PC-9 (cell line): ENCODE measurements at regions not wholly inside any gene's neighbourhood (a gene's known extent, or its start where the extent isn't known, plus 50 kb on each side); places are given as distances from the start of the nearest gene placed in this dataset.

Experiments used
- BruUV-seq: library from RNA; stranded (reverse); fragments of 400-500 nt; replicated peaks from 2 replicates; lab custom pipeline; 2021; lab: Mats Ljungman, UMichigan
- CTCF ChIA-PET: fragments of 300-600 bp; sonication (Branson Sonifier 250); formaldehyde crosslinking; loops from one replicate; lab custom pipeline; 2022; ENCODE audit warnings: antibody characterized with exemption; lab: Charles Lee
- POLR2A ChIA-PET: fragments of 300-600 bp; sonication (Branson Sonifier 250); formaldehyde crosslinking; loops from one replicate; lab custom pipeline; 2022; ENCODE audit warnings: antibody characterized with exemption; ENCODE audit not compliant: unreplicated experiment; lab: Charles Lee
- DNase-seq, 2 experiments: peaks; one replicate each; pipeline versions ENCODE4 v3.0.0 to v3.0.0-alpha.2; 2015 to 2022; ENCODE audit warnings: mixed read lengths in 1 of 2
- H2AFZ ChIP-seq: fragments of 200-600 bp; sonication (generic); 2 replicates; pipeline ENCODE4 v1.8.1; 2017; ENCODE audit warnings: antibody characterized with exemption
- H3F3A ChIP-seq: fragments of 200-600 bp; sonication (generic); 2 replicates; pipeline ENCODE4 v1.8.1; 2017; ENCODE audit warnings: antibody characterized with exemption, mild to moderate bottlenecking, low read depth; ENCODE audit not compliant: insufficient read depth
- H3K27ac ChIP-seq: fragments of 200-600 bp; sonication (generic); 2 replicates; pipeline ENCODE4 v1.6.1; 2016; ENCODE audit warnings: mixed run types
- H3K27me3 ChIP-seq: fragments of 200-600 bp; sonication (generic); 2 replicates; pipeline ENCODE4 v1.6.1; 2016; ENCODE audit warnings: low read depth, mixed run types; ENCODE audit not compliant: insufficient read depth
- H3K36me3 ChIP-seq: fragments of 200-600 bp; sonication (generic); 2 replicates; pipeline ENCODE4 v1.6.1; 2016; ENCODE audit warnings: low read depth, mixed run types
- H3K4me1 ChIP-seq: fragments of 200-600 bp; sonication (generic); replicated peaks from 2 replicates; pipeline ENCODE4 v1.6.1; 2016; ENCODE audit warnings: mixed run types; ENCODE audit not compliant: insufficient read depth
- H3K4me2 ChIP-seq: fragments of 200-600 bp; sonication (generic); 2 replicates; pipeline ENCODE4 v1.6.1; 2017; ENCODE audit warnings: mixed run types
- H3K4me3 ChIP-seq: fragments of 200-600 bp; sonication (generic); 2 replicates; pipeline ENCODE4 v1.6.1; 2016; ENCODE audit warnings: mixed run types
- H3K79me2 ChIP-seq: fragments of 200-600 bp; sonication (generic); 2 replicates; pipeline ENCODE4 v1.6.1; 2017; ENCODE audit warnings: low read depth, mixed run types
- H3K9me2 ChIP-seq: fragments of 200-600 bp; sonication (generic); 2 replicates; pipeline ENCODE4 v1.8.1; 2017; ENCODE audit warnings: mild to moderate bottlenecking; ENCODE audit not compliant: insufficient read depth
- H3K9me3 ChIP-seq: fragments of 200-600 bp; sonication (generic); 2 replicates; pipeline ENCODE4 v1.8.1; 2016; ENCODE audit warnings: low read depth; ENCODE audit not compliant: insufficient read depth
- H4K20me1 ChIP-seq: fragments of 200-600 bp; sonication (generic); 2 replicates; pipeline ENCODE4 v1.8.1; 2017; ENCODE audit not compliant: insufficient read depth
- EZH2 ChIP-seq: fragments of 200-600 bp; sonication (generic); IDR thresholded peaks from 2 replicates; pipeline ENCODE4 v1.8.0; 2017; ENCODE audit warnings: antibody characterized with exemption, low read depth
- intact Hi-C: fragments of 100-400 bp; cut with micrococcal nuclease; formaldehyde crosslinking; loops from one replicate; pipeline ENCODE4 v1.10.0; 2022; ENCODE audit not compliant: unreplicated experiment
- TF ChIP-seq, protein P1 (sequence below): fragments of 200-600 bp; sonication (generic); conservative IDR thresholded peaks from 2 replicates; pipeline ENCODE4 v1.6.1; 2017; ENCODE audit warnings: mixed run types, antibody characterized with exemption, mild to moderate bottlenecking, moderate library complexity

DNA sequence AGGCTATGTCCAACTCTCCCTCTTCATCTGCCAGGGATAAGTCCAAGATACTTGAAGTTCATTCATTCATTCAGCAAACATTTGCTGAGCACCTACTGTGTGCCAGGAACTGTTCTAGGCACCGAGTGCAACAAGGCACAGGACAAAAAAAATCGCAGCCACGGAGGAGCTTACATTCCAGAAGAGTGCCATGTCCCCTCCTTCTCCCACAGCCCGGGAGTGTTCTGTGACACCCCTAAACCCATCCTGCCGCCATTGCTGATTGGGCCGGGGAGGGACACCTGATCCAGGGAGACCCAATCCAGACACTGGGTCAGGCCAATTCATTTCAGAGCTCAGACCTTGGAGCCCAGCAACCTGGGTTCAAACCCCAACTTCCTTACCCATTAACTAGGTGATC, 58.1 kb upstream of the NEURL1B start:
- intact Hi-C loops = loop anchor here (10.0 kb wide), 1 partner anchor 98 kb away; no protein-coding TSS in a partner anchor
- H3K36me3 ChIP-seq = no peaks in the 10 kb centered on the region
- TF ChIP-seq, protein P1, sequence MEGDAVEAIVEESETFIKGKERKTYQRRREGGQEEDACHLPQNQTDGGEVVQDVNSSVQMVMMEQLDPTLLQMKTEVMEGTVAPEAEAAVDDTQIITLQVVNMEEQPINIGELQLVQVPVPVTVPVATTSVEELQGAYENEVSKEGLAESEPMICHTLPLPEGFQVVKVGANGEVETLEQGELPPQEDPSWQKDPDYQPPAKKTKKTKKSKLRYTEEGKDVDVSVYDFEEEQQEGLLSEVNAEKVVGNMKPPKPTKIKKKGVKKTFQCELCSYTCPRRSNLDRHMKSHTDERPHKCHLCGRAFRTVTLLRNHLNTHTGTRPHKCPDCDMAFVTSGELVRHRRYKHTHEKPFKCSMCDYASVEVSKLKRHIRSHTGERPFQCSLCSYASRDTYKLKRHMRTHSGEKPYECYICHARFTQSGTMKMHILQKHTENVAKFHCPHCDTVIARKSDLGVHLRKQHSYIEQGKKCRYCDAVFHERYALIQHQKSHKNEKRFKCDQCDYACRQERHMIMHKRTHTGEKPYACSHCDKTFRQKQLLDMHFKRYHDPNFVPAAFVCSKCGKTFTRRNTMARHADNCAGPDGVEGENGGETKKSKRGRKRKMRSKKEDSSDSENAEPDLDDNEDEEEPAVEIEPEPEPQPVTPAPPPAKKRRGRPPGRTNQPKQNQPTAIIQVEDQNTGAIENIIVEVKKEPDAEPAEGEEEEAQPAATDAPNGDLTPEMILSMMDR = no peak
- TF ChIP-seq EZH2 = no peak
- DNase-seq = no peak
- no peaks in the 10 kb centered on the region for H3K9me3 ChIP-seq
- CTCF ChIA-PET = no interaction called here
- BruUV-seq = no TSS peak
- H3K27ac ChIP-seq = no peak overlapping the region
- no peaks in the 10 kb centered on the region for H3K4me1 ChIP-seq
- H4K20me1 ChIP-seq = no peaks in the 10 kb centered on the region
- H2AFZ ChIP-seq = no peak overlapping the region
- no peaks in the 10 kb centered on the region for H3F3A ChIP-seq
- peaks cover 97% of the 10 kb centered on the region for H3K27me3 ChIP-seq
- no peak overlapping the region for H3K4me2 ChIP-seq
- H3K79me2 ChIP-seq = no peaks in the 10 kb centered on the region
- POLR2A ChIA-PET = interaction anchor here (0.6 kb wide), 1 partner anchor 717 kb away, joined by 8 read pairs; no protein-coding TSS in a partner anchor
- no peak overlapping the region for H3K4me3 ChIP-seq
- H3K9me2 ChIP-seq = no peaks in the 10 kb centered on the region

GRCh38 chr5:172581315-172581714, 59.7 kb upstream of the NEURL1B start:
- no peak for TF ChIP-seq EZH2
- TF ChIP-seq, protein P1 = no peak
- Histone ChIP-seq H3K79me2 (no peaks in the 10 kb centered on the region), H3K27ac (no peak overlapping the region), H2AFZ (no peak overlapping the region), H3K9me3 (no peaks in the 10 kb centered on the region), H3K4me3 (no peak overlapping the region), H3K36me3 (no peaks in the 10 kb centered on the region), H3K4me1 (no peaks in the 10 kb centered on the region), H3K27me3 (peaks cover 89% of the 10 kb centered on the region), H3F3A (no peaks in the 10 kb centered on the region), H3K4me2 (no peak overlapping the region), H3K9me2 (no peaks in the 10 kb centered on the region), H4K20me1 (no peaks in the 10 kb centered on the region)
- no peak for DNase-seq
- no TSS peak for BruUV-seq
- ChIA-PET POLR2A (no interaction called here), CTCF (no interaction called here)
- intact Hi-C loops = loop anchor here (10.0 kb wide), 1 partner anchor 97 kb away; no protein-coding TSS in a partner anchor

DNA sequence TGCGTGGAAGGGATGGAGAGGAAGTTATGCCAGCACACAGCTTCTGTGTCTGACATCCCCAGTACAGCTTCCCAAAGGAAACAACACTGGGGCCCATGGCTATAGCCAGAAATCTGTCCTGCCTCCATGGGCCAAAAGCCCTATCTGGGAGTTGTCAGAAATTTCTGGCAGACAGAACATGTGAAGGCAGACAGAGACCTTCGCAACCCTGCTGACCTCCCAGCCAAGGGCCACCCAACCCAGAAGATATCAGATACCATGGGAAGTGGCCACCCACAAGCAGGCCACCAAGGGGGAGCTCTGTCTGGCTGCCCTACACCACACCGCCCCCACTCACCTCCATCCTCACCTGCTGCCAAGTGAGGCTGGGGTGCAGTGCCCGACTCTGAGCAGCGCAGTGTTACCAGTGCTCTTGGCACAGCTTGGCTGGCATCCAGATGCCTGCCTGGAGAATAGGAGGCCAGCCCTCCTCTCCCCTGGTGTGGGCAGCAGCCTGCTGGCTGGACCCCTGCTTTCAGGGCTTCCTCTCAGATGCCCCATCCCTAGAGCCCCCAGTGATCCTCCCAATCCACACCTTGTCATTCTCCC, 61.6 kb upstream of the NEURL1B start:
- intact Hi-C loops = no loop called here
- Histone ChIP-seq H3F3A (no peaks in the 10 kb centered on the region), H3K36me3 (no peaks in the 10 kb centered on the region), H3K4me3 (no peak overlapping the region), H3K27ac (no peak overlapping the region), H3K4me1 (no peaks in the 10 kb centered on the region), H3K9me2 (no peaks in the 10 kb centered on the region), H2AFZ (no peak overlapping the region), H3K79me2 (no peaks in the 10 kb centered on the region), H4K20me1 (no peaks in the 10 kb centered on the region), H3K27me3 (peaks cover 78% of the 10 kb centered on the region), H3K9me3 (no peaks in the 10 kb centered on the region), H3K4me2 (no peak overlapping the region)
- ChIA-PET POLR2A (no interaction called here), CTCF (no interaction called here)
- BruUV-seq = no TSS peak
- DNase-seq = no peak
- TF ChIP-seq EZH2 = no peak
- TF ChIP-seq, protein P1 = no peak
